WI38 (cell line): ENCODE measurements at regions not wholly inside any gene's neighbourhood (a gene's known extent, or its start where the extent isn't known, plus 50 kb on each side); places are given as distances from the start of the nearest gene placed in this dataset.
"Not testable (repeated sequence)": the region's sequence is repeated elsewhere in the genome, so short reads cannot be mapped to it uniquely, and the experiment has no call there.

ENCODE experiments used
- H3K4me3 ChIP-seq: 2 replicates; pipeline ENCODE4 v1.5.1; 2011; ENCODE audit warnings: low read depth, mild to moderate bottlenecking, control low read depth, low read length
- TF ChIP-seq, protein P1 (sequence below): IDR thresholded peaks from 2 replicates; pipeline ENCODE4 v1.5.1; 2012; ENCODE audit warnings: low read depth, mild to moderate bottlenecking, control low read depth, low read length

DNA sequence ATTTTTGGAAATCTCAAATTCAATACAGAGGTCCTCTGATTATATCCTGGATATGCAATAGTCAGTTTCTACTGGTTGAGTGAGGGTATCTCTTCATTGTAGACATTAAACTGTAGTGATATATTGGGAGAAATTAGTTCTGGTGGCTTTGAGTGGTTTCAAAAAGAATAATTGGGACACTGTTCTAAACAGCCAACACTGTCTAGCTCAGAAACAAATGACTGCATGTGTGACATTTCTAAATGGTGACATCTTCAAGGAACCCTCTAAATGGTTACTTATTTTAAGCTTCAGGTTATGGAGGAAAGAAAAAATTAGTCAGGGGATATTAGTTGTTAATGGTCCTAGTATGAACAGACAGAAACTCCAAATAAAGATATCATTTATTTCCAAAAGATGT lies 186.2 kb downstream of the LARP7 start:
- H3K4me3 ChIP-seq, result no peak overlapping the region
- TF ChIP-seq, protein P1, sequence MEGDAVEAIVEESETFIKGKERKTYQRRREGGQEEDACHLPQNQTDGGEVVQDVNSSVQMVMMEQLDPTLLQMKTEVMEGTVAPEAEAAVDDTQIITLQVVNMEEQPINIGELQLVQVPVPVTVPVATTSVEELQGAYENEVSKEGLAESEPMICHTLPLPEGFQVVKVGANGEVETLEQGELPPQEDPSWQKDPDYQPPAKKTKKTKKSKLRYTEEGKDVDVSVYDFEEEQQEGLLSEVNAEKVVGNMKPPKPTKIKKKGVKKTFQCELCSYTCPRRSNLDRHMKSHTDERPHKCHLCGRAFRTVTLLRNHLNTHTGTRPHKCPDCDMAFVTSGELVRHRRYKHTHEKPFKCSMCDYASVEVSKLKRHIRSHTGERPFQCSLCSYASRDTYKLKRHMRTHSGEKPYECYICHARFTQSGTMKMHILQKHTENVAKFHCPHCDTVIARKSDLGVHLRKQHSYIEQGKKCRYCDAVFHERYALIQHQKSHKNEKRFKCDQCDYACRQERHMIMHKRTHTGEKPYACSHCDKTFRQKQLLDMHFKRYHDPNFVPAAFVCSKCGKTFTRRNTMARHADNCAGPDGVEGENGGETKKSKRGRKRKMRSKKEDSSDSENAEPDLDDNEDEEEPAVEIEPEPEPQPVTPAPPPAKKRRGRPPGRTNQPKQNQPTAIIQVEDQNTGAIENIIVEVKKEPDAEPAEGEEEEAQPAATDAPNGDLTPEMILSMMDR, result no peak

GRCh38 chr4:112823606-112824005 lies 186.7 kb downstream of the LARP7 start:
- TF ChIP-seq, protein P1, result no peak
- no peak overlapping the region for H3K4me3 ChIP-seq

DNA sequence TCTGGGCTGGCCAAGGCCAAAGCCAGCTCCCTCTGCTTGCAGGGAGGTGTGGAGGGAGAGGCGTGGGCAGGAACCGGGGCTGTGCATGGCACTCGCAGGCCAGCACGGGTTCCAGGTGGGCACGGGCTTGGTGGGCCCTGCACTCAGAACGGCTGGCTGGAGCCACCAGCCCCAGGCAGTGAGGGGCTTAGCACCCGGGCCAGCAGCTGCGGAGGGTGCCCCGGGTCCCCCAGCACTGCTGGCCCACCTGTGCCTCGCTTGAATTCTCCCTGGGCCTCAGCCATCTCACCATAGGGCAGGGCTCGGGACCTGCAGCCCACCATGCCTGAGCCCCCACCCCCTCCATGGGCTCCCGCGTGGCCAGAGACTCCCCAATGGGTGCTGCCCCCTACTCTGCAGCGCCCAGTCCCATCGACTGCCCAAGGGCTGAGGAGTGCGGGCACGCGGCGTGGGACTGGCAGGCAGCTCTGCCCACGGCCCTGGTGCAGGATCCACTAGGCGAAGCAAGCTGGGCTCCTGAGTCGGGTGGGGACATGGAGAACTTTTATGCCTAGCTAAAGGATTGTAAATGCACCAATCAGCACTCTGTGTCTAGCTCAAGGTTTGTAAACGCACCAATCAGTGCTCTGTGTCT lies 193.9 kb downstream of the LARP7 start:
- no peak overlapping the region for H3K4me3 ChIP-seq
- TF ChIP-seq, protein P1, result no peak

GRCh38 chr4:112832493-112832892 lies 195.6 kb downstream of the LARP7 start:
- TF ChIP-seq, protein P1, result no peak
- H3K4me3 ChIP-seq, result no peak overlapping the region

GRCh38 chr4:112836895-112837294 lies 200.0 kb downstream of the LARP7 start:
- no peak overlapping the region for H3K4me3 ChIP-seq
- TF ChIP-seq, protein P1, result no peak

DNA sequence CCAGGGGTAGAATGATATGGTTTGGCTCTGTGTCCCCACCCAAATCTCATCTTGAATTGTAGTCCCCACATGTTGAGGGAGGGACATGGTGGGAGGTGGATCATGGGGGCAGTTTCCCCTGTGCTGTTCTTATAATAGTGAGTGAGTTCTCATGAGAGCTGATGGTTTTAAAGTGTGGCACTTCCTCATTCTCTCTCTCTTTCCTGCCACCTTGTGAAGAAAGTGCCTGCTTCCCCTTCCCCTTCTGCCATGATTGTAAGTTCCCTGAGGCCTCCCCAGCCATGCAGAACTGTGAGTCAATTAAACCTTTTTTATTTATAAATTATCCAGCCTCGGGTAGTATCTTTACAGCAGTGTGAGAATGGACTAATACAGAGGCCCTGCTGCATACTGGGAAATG lies 201.1 kb downstream of the LARP7 start:
- H3K4me3 ChIP-seq, result not testable (repeated sequence)

DNA sequence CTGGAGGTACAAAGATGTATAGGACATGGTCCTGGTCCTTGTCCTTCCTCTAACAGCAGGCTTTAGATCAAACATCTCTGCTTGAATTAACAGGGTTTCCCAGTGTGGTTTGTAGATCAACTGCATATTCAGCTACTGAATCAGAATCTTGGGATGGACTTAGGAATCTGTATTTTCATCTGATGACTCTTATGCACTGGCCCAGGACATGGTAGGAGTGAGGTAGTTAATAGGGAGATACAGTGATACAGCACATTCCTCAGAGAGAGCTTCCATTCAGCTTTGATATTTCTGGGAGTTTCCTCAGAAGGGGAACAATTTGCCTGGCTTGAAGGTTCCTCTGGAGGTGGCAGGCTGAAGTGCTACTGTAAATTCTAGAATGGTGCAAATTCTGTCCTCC lies 203.1 kb downstream of the LARP7 start:
- H3K4me3 ChIP-seq, result no peak overlapping the region
- TF ChIP-seq, protein P1, result no peak

DNA sequence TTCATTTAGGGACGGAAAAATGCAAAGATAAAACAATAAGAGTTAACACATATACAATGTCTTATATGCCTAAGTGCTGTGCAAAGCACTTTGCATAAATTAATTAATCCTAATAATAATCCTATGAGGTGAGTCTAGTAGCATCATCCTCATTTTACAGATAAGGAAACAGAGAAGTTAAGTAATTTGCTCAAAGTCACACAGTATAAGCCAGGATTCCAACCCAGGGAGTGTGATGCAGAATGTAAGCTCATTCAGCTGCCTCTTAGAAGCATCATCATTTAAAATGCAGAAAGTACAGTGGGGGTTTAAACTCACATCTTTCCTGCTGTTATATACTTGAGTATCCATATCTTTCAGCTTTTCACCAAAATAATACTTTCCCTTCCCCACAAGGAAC lies 203.7 kb downstream of the LARP7 start:
- no peak overlapping the region for H3K4me3 ChIP-seq
- TF ChIP-seq, protein P1, result no peak
